RPMI7951 (cell line): ENCODE measurements at regions not wholly inside any gene's neighbourhood (a gene's known extent, or its start where the extent isn't known, plus 50 kb on each side); places are given as distances from the start of the nearest gene placed in this dataset.

Source experiments
- DNase-seq: peaks from one replicate; pipeline ENCODE4 v3.0.0-alpha.2; 2012; ENCODE audit warnings: low read depth

DNA sequence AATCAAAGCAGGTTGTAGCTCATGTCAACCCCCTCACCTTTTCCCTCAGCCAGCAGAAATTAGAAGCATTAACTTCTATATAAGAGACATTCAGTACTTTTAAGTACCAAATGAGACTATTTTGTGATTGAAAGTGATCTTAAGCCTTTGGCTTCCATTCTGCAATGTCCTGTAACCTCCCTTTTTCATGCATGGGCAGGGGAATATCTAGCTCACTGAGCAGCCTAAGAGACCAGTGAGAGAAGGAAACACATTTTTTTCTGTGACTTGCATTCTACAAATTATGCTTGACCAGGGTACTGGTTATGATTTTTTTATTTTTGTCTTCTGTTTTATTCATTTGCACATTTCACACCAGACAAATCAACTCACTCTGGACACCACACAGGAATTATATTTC lies 369.6 kb downstream of the KCTD12 start:
- no peak for DNase-seq

DNA sequence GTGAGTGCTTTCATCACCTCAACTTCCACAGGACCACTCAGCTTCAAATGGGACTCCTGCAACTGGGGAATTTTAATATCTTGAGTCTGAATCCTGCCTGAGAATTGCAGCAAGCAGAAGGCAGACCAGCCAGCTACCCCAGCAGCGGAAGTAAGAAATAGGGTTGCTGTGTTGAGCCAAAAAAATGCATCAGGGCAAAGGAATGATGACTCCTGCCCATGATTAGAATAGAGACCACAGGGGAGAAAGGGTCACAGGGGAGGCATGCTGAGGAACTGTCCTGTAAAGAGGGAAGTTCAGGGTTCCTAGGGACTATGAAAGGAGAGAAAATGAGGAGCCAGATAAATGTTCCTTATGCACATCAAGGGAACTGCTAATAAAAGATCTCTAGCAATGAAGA lies 370.2 kb downstream of the KCTD12 start:
- peak; percentile 82 for DNase-seq

DNA sequence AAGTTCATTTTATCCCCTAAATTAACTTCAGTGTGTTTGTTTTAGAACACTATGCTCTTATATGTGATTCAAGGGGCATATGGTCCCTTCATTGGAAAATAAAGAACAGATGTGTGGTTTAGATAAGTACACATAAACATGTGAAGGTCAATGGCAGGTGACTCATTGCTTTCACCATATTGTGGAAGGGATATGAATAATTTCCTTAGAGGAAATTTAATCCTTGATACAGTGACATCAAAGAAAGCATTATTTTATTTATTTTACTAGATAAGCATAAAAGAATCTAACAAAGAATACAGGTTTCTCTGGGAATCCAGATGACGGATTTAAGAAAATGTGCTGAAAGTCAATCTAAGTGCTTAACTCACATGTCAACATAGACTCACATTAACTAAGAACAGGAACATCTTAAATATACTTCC lies 373.5 kb downstream of the KCTD12 start:
- DNase-seq = peak; percentile 89

DNA sequence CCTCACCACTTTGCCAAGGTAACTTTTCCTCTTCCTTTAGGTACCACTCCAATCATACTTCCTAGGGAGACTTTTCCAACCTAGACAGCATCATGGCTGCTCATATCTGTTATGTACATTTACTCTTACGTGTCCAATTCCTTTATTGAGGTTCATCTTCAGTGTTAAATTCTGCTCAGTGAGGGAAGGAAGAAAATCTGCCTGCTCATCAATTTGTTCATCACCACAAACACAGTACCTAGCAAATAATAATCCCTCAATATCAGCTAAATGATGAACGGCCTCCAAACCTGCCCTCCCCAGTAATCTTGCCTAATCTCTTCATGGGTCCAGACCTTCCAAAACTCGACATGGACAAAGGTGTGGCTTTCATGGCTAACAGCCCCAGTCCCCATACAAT lies 380.8 kb downstream of the KCTD12 start:
- no peak for DNase-seq

DNA sequence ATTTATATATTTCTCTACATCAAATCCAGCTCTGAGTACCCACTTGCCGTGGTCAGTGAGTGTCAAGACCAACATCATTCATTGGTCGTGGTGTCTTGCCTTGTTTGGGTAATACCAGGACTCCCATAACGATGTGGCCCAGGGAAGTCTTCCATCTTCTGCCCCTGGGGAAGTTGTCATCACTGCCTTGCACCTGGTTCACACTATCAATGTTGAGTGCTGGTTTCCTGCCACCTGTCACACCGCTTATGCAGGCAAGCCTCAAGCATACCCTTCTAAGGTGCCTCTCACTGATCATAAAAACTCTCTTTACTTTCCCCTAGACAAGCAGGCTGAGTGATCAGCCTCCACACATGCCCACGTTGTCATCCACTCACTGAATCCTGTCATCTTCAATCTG lies 382.4 kb downstream of the KCTD12 start:
- DNase-seq = no peak

DNA sequence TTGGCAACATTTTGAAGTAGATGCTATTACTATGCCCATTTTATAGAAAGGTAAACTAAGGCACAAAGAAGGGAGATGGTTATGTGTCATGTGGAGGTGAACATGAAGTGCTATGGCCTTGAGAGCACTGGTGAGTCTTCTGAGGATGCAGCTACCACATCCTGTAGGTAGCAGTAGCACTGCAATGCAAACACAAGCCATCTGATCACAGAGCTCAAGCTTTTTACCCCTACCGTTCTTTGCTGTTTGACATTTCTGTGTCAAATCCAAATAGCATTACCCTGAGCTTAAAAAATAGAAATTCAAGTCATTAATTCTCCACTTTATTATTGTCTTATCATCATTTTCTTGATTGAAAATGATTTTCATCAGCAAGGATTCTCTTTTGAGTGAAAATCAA lies 382.9 kb downstream of the KCTD12 start:
- DNase-seq = no peak

DNA sequence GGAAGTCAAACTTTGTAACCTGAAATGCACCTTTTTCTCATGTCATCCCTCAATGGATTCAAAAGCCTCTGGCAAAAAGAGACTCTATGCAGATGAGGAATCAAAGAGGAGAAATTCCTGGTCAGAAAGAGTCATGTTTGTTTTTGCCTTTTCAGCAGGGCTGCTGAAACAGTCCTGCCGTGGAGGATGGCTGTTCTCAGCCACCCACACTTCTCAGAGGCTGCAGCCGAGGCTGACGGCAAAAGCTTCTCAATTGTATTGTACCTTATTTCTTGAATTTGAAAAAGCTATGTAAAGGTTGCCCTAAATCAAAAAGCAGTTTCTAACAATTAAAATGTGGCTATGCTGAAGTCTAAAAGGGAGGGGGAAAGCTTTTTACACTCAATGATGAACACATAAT lies 385.3 kb downstream of the KCTD12 start:
- DNase-seq = no peak

DNA sequence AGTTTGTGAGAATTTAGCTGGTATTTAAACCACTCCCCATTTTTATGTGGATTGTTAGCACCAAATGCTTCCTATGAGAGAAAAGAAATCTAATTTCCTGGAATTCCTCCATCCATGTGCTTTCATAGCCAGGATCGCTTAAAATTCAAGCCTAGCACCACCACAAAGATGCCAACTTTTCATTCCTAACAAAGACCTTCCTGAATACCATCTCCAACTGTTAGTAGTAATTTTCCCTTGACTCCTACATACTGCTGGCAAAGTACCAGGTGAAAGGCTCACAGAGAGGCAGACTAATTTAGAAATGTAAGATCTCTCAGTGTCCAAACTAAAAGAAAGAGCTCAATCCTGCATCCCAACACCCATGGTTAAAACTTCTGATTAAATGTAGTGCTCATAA lies 386.3 kb downstream of the KCTD12 start:
- no peak for DNase-seq

DNA sequence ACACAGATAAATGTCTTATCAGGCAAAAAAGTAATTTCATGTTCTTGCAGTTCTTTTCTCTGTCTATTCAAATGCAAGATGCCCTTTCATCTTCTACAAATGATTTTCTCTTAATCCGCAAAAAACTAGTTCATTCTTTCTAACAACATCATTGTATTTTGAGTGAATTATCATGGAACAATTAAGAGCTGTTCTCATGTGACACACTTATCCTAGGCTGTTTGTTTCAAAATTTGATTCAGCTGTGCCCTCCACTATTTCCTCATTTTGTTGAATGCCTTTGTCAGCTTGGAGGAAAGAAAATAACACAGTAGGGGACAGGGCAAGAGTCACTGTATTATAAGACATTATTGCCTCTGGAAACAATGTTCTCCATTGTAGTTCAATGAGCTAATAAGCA lies 396.9 kb downstream of the KCTD12 start:
- DNase-seq = no peak

DNA sequence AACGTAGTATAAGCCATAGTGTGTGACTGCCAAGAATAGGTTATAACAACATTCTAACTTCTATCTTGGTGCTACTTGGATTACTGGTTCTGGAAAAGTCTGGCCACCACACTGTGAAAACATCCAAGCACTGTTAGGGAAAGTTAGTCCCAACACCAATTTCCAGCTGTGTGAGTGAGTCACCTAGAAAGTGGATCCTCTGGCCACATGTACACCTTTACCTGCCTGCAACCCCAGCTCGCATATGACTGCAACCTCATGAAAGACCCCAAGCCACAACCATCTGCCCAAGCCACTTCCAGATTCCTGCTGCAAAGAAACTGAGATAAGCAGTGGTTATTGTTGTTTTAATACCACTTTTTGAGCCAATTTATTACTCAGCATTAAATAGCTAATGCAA lies 404.5 kb downstream of the KCTD12 start:
- DNase-seq = no peak

DNA sequence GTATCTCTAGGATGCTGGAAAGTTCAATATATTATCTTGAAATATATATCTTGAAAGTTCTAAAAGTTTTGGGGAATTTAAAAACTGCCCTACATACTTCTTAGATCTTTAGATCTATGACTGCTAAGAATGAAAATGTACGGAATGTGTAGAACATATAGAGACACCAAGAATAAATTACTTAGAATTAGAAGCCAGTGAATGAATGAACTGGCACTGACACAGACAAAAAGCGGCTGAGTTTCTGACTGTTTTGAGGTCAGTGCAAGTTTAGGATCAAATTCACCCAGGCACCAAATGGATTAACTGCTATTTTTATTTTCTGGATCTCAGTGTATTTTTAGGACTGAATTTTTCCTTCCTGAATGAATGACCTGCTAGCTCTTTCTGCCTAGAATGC lies 411.2 kb downstream of the KCTD12 start:
- DNase-seq = no peak

DNA sequence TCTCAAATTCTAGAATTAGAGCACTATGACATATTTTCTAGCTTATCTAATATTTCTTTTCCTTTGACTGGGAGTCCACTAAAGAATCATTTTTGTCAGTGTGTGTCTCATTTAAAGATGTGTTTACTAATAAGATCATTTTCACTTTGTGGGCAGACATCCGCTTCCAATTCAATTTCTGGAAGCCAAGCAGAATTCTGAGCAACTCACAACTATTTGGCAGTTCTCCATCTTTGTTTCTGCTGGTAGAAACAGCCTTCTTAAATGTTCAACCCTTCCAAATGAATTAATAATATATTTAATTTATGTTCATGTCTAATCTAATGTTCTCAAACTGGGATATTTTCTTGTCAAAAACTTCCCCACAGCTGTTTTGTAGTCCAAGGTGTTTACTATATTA lies 411.8 kb downstream of the KCTD12 start:
- DNase-seq = no peak

DNA sequence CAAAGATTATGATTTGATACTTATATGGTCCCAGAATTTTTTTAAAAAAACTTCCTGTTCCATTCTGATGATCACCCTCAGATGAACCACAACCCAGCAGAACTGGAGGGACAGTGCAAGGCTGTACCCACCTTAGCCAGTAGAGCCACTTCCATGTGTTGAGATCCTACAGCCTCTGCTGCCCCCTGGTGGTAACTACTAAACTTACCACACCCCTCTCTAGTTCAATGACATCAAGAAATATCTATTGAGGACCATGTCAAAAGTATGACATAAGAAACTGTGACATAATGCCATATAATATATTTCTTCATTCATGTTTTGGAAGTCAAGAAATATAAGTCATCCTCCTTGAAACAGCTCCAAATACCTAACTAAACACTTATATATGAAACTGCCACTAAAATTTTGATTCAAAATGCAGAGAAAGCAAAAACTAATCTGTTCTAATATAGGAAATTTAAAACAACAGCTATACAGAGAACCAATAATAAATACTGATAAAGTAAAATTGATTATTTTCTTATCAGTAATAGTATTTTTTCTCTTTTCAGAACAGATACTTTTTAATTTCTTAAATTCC lies 412.6 kb downstream of the KCTD12 start:
- DNase-seq = peak; percentile 62

DNA sequence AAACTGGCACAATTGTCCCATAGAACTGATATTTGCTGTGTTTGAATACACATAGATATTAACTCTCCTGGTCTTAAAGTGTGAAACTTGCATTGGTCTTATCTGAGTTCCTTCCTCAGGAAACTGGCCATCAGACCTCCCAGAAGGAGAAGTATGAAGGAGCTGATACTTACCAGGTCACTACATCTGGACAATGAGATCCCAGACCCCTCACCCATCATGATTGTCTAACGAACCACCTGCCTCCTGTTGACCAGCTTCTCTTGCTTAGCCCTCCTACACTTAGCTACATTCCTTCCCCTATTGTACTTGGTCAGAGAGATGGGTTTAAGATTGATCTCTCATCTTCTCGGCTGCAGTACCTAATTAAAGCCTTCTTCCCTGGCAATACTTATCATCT lies 413.3 kb downstream of the KCTD12 start:
- no peak for DNase-seq

DNA sequence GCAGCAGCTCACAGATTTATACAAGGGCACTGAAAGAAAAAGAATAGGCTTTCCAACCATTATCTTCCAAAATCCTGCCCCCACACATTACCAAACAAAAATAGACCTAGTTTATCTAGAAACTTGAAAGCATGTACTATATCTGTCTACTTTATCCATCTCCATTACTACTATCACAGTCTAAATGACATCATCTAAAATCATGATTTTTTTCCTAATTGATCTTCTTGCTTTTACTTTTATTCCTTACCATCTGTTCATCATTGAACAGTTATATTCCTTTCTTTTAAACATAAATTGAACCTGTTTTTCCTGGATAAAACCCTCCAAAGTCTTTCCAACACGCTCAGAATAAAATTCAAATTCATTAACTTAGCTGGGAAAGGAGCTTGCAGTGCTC lies 414.7 kb downstream of the KCTD12 start:
- no peak for DNase-seq

DNA sequence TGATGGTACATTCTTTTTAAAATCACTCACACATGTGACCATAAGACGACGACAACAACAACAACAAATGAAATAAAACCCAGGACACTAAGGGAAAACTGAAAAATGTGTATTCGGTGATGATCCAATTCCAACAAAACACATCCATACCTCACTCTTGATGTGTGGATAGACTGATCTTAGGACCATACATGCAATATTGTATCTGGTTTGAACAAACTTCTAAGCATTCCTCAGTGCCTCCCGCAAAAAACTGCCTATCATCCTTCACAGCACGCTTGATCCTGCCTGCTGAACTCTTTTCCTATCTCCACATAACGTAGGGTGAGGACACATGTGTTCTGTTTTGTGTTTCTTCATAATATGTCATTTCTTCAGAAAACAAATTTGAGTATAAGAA lies 415.2 kb downstream of the KCTD12 start:
- DNase-seq = peak; percentile 4

DNA sequence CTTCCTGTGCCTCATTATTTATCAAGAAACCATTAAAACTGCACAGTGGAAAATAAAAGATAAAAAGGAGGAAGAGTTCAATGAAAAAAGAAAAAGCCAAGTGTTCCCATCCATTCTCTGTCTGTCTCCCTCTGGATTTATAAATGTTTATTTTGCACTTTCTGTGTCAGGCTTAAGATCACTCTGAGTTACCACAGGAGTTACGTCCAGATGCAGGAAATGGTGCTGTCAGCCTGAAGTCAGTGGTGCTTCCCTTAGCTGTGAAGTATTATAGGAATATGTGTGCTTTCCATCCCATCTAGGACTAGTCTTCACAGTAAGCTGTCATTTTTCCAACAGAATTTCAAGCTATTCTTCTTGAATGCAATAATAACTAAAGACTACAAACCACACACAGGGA lies 420.2 kb downstream of the KCTD12 start:
- DNase-seq = no peak

DNA sequence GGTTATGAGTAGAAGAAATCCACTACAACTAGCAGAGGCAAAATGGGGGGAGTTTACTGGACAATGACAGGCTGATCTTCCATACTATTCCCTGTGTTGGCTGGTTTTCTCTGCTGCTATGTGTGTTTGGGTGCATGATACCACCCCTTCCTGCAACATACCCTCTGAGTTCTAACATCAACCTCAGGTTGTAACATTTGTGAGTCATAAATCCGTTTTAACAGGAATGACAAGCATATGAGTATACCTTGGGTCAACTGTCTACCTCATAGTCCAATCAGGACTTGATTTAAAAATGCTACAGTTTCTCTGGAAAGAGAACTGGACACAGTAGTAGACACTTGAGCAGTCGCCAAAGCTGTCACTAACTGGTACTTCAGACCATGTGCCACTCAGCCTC lies 422.9 kb downstream of the KCTD12 start:
- no peak for DNase-seq

DNA sequence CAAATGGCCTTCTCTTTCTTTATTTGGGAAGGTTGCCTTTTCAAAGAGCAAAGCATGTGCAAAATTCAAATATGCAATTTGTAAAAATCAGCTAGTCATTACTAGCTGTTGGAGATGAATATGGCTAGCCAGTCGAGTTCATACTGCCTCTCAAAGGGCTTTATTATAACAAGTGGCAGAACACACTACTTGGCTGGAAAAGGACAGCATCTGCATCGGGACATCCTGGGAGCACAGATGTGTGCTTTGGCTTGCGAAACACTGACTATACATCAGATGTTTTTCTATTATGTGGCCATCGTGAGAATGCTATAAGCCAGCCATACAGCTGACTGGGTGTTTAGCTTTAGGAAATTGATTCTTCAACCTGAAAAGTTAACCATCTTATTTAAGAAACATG lies 424.2 kb downstream of the KCTD12 start:
- DNase-seq = peak; percentile 1

DNA sequence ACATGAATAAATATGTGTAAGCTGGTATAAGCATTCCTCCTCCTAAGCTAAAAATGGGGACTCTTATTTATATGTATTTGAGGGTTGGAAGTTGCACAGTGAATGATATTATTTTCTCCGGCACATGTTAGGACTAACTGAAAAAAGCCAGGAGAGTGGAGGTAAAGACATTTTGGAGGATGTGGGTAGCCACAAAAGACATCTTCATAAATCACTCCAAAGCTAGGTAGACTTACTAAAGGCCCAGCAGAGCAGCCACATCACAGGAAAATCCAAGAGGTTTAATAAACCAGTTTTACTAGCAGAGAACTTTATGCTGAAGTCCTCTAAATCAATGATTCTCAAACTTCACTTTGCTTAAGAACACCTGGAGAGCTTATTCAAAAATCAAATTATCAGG lies 424.7 kb downstream of the KCTD12 start:
- no peak for DNase-seq

DNA sequence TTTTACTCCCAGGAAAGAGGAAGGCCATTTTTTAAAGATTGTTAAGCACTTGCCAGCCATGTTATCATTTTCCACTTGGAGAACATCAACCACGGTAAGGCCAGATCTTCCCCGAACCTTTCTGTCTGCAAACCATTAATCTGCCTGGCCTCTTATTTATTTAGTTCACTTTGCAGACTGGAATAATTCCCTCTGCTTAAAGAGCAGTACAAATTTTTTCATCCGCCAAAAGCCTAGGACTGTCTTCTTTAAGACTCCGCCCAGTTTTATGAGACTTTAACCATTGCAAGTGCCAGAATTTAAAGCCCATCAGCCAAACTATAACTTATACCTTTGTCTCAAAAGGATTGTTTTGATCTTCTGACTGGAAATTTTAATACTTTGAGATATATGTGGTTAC lies 426.3 kb downstream of the KCTD12 start:
- DNase-seq = no peak

DNA sequence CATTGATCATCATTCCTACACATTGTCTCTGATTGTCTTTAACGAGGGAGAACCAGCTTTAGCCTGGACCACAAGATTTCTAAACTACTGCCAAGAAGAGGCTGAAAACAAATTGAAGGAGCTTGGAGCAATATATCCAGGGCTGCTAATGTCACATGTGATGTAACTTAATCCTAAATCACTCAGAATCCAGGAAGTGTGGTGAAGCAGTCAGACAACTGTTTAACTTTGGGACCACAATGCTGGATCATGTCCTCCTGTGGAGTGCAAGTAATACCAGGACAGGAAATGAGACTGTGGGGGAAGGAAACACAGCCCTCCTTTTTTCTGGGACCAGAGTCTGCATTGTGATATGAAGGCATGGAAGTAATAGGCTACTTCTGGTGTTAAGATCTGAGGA lies 430.2 kb downstream of the KCTD12 start:
- DNase-seq = peak; percentile 59

DNA sequence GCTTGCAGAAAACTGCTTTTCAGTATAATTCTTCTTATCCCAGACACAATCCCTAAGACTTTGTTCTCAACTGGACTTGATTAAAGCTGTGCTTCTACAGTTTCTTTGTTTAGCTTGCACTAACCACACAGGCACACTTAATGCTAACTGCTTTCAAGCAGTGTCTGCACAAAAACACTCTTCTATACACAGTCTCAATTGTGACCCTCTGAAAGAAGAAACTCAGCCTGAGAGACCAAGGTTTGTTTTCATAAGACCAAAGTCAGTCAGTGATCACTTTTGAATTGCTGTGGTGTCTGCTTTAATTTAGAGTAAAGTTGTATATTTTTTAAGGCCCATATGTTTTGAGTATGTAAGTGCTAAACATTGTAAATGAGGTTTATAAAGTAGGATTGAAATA lies 431.2 kb downstream of the KCTD12 start:
- DNase-seq = no peak

DNA sequence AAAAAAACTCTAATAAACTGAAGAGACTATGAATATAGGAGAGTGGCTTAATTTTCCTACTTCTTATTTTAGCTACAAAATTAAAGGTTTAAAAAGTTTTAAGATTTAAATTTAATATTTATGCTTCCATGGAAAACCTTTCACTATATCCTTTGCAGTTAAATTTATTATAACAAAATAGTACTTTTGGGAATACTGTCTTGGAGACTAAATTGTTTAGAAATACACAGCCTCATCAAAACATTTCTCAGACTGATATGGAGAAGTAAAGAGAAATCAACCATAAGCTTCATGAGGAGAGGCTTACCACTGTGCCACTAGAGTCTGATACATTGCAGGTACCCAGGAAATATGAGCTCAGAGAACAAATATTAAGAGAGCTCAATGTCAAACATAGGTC lies 436.5 kb downstream of the KCTD12 start:
- DNase-seq = no peak

DNA sequence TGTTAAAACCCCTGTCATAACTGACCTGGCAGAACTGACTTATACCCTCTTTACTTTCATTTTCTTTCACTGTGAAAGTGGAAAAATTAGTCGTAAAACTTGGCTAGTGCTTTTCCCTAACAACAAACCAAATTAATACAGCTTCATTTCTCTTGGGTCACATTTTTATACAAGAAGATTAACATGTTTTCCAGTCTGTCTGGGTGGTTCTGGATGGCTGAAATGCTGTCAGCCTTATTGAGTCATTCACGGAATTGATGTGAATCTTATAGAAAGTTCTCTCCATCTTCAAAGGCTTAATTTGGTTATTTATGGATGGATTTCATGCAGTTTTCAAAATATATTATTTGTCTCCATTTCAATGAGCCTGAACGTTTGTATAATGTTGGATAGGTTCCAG lies 440.0 kb downstream of the KCTD12 start:
- no peak for DNase-seq
